ENCODE measurements at regions not wholly inside any gene's neighbourhood (a gene's known extent, or its start where the extent isn't known, plus 50 kb on each side); places are given as distances from the start of the nearest gene placed in this dataset.

DNA sequence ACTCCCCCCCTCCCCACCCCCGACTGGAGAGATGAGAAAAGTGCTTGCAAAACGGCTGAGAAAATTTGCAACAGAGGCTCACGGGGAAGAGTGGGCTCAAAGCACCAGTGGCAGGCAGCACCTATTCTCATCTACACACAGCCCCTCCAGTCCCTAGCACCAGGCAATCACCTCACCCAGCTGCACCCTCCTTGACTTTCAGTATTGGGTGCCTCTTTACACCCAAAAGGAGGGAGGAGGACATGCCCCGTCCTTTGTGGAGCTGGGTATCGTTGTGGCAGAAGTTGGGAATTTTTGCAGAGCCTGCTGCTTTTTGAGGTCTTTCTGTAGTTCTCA is 182.8 kb upstream of the TOPAZ1 start:
- DNase-seq = no peak

- no peak for DNase-seq
Measured at GRCh38 chr3:44060164-44060563, 181.5 kb upstream of the TOPAZ1 start.

- no peak for DNase-seq
Measured at GRCh38 chr3:44061268-44061667, 180.4 kb upstream of the TOPAZ1 start.

- no peak for DNase-seq
Measured at GRCh38 chr3:44061961-44062360, 179.7 kb upstream of the TOPAZ1 start.

DNA sequence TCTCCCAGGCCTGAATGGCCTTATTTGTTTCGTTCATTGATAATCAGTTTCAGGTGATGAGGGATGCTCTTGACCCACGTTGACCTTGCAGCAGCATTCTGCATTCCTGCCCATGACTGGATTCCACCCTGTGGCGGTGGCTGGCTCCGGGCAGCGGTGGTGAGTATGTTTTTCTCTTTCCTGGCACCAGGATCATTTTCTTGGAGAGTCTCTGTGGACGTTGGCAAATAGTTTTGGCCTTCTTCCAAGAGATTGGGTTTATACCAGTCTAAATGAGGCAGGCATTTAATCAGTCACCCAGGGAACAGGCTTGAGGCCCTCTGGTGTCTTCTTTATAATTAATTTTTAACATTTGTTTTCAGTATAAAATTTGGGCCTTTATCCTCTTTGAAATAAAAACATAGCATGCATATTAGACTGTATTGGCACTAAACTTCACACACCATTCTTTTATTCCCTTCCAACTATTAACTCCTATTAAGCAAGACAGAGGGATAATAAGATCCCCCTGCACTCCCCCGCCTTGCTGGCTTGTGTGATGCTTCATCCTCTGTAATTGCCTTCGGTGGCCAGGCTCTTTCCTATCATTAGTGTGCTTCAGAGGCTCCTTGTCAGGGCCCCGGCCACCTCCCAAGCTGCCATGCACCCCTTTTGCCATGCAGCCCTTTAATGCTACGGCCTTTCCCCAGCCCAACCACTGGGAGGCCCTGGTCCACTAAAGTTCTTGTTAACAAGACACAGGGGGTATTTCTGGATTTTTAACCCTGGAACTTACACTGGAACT is 176.2 kb upstream of the TOPAZ1 start:
- no peak for DNase-seq

DNA sequence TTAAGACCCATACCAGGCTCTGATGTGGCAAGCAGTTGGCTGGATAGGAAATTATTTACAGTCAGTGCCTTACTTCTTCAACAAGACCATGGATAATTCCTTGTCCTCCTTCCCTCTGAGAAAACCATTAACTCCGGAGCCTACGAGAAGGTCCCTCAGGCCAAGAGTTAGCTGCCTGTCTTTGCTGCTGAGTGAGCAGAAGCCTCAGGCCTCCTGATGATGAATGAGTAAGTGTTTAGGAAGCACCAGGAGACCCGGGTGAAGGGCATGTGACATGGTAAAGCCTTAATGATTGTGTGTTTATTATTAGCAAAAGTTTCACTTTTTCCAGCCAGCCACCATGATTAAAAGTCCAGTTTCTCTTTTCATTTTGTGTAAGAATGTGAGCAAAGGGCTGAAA is 174.9 kb upstream of the TOPAZ1 start:
- no peak for DNase-seq

DNA sequence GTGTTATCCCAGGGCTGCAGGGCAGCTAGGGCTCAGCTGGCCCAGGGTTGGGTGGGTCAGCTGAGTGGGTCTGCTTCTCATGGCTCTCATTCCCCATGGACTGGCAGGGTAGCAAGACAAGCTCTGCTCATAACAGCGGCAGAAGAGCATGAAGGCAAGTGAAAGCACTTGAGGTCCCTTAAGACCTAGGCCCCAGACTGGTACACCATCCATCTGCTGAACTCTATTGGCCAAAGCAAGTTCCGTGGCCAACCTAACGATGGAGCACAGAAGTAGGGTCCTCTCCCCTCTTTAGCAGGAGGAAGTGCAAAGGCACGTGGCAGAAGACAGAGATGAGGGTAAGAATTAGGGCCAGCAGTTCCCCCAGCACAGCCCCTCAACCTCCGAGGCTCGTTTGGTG is 174.3 kb upstream of the TOPAZ1 start:
- no peak for DNase-seq

- no peak for DNase-seq
Measured at GRCh38 chr3:44068753-44069152, 172.9 kb upstream of the TOPAZ1 start.

DNA sequence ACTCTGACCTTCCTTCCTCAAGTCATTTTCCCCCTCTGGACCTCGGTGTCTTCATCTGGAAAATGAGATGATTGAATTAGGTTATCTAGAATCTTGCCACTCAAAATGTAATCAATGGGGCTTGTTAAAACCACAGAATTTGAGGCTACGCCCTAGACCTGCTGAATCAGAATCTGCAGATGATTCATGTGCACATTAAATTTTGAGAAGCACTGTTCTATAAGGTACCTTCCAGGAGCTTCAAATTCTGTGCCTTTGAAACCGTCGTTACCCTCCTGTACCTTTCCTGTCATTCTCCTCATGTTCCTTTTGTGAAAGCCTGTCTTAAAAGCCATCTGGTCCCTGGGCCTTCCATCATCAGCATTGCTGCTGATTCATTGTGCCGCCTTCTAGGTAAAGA is 172.4 kb upstream of the TOPAZ1 start:
- no peak for DNase-seq

GRCh38 chr3:44070841-44071546 is 170.7 kb upstream of the TOPAZ1 start:
- no peak for DNase-seq

GRCh38 chr3:44072601-44073540 is 168.8 kb upstream of the TOPAZ1 start:
- no peak for DNase-seq

DNA sequence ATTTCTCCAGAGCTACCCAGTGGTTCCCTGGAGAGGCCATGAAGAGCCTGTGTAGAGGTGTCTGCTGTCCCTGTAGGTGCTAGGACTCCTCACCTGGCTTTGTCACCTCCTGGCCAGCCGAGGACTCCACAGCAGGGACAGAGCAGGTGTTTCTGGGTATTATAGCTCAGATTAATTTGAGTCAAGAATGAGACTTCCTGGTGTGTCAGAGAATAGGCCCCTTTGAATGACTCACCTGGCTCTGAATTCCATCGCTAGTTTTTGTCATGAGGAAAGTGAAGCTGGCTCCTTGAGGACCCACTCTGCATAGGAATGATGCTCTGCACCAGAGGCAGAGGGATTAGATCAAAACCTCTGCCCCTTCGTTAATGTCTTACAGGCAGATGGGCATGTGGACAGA is 167.5 kb upstream of the TOPAZ1 start:
- no peak for DNase-seq

DNA sequence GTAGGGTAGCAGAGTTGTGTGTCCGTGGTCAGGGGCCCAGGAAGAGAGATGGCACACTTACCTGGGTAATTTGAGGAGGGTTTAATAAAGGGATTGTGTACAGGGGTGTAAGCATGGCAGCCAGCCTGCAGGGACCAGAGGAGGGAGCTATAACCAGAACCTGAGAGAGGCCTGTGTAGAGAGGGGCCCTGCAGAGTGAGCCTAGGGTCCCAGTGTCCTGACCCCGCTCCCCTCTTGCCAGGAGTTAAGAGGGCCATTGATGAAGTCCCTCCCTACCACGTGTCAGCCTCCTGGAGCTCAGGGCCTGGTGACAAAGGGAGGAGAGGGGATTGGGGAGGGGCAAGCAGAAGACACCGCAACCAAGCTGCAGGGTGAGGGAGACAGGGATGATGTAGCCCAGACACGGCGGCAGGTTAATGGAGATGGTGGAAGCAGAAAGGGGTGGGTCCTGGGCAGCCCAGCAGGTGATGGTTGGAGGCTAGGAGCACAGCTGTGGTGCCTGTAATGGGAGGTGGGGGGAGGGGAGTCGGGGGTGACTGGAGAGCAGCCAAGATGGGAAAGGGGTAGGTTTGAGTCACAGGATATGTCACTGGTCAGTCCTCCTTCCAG is 165.4 kb upstream of the TOPAZ1 start:
- no peak for DNase-seq

DNA sequence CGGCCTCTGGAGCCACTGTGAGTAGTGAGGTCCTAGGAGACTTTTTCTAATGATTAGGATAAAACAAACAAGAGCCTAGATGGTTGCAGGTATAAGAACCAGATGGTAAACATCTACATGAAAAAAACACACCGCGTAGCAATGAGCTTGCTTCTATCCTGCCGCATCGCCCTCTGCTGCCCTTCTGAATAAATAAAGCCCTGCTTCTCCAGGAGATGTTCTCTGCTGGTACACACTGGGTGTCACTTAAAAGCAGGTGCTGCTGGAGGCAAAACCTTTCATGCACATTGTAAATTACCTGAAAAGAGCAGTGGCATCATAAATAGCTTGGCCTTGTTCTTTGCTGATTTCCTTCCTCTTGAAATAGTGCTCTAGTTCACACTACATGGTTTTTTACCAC is 164.4 kb upstream of the TOPAZ1 start:
- no peak for DNase-seq

DNA sequence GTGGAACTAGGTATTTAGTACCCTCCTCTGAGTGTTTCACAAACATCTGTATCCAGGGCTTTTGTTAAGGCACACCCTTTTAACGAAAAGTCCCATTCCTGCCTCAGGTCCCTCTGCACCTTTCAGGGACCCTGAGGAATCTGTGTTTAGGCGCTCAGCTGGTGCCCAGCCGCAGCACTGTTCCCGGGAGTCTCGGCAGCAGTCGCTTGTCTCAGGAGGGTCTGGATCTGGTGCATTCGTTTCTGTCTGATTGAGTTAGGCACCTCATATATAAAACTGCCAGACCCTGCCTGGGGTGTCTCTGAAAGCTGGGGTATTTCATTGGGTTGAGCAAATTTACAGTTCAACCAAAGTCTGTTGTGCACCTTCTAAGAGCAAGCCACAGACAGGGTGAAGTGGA is 162.8 kb upstream of the TOPAZ1 start:
- no peak for DNase-seq

DNA sequence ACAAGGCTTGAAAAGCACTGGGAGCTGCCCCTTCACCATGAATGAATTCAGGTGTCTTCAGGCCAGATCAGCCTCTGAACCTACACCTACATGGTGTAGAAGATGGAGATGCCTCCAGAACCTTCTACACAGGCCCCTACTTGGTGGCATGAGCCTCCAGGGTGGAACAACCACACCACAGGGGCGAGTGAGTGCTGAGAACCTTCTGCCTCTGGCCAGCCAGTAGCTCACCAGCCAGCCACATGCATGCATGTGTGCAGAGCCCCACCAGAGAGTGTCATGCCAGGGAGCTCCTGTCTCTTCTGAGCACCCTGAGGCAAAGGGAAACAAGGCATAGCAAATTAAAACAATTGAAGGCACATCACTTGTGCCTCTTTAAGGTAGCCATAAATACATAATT is 161.8 kb upstream of the TOPAZ1 start:
- DNase-seq = no peak

DNA sequence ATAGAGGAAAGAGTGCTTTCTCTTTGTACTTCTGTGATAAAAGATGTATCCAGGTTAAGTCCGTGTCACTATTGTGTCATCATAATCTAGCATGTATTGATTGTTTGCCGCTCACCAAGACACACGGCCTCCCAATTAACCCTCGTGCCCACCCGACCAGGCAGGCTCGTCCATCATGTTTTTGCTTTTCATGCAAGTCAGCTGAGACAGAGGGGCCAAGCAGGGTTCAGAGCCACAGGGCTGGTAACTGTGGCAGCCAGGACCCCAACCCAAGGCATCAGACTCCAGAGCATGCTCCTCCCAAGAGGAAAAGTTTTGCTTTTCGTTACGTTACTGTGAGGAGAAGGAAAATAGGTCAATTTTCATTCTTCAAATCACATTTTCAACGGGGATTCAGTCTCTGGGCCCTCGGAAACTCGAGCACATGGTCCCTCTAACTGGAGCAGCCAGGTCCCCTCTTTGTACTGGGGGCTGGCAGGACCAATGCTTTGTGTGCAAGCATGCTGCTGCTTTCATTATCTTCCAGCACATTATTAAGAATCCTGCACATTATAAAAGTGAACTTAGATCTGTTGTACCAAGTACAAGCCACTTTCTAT is 161.1 kb upstream of the TOPAZ1 start:
- no peak for DNase-seq

DNA sequence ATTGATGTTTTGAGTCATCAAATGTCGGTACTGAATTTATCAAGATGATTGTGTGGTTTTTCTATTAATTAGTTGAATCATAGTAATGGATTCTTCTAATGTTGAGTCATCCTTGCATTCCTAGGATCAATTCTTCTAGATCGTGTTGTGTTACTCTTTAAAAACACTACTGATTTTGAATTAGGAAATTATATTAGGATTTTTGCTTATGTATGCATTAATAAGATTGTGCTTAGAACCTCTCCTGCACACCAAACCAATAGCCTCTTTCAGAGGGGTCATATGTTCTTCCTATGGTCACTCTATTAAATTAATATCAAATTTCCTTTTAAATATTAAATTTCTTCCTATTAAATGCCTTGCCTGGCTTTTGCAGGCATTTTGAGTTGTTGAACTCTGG is 151.7 kb upstream of the TOPAZ1 start:
- DNase-seq = no peak

DNA sequence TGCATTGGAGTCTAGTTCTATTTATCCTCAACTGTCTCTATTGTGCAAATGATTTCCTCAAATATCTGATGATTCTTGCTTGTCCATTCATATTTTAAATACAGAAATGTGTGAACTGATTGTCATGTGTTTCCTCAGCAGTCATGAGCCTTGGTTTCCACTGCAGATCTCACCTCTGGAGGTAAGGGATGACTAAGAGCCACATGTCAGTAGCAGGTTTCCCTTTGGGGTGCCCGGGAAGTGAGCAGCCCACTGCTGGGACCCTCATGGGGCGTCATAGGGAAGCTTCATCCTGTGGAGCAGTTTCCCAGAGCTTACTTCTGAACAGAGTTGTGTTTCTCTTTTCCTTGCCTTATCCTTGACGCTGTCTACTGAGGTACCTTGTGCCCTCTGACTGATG is 149.2 kb upstream of the TOPAZ1 start:
- DNase-seq = no peak

DNA sequence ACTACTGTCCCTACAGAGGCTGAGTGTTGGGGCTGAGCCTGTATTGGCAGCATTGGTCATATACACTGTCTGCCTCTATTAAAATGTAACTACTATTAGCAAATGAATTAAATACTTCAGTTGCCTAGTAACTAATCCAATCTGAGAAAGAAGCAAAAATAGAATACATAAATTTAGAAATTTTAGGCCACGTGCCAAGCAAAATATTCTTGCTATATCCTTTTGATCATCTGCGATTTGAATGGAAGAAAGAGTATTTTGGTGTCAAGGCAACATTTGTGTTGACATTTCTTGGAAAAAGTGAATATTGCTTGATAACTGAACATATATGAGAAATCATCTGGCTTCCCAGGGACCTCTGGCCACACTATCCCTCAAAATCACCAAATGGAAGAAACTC is 148.2 kb upstream of the TOPAZ1 start:
- DNase-seq = no peak

- no peak for DNase-seq
Measured at GRCh38 chr3:44098656-44099415, 142.8 kb upstream of the TOPAZ1 start.

Measured in left hindlimb (tissue), 1 donor.